HEK293 (cell line): ENCODE measurements at regions not wholly inside any gene's neighbourhood (a gene's known extent, or its start where the extent isn't known, plus 50 kb on each side); places are given as distances from the start of the nearest gene placed in this dataset.

ENCODE experiments used
- CTCF ChIA-PET: fragments of 350-600 bp; formaldehyde crosslinking; extraction: SDS; loops from one replicate; lab custom pipeline; 2021; ENCODE audit warnings: antibody characterized with exemption; lab: Yijun Ruan, JAX
- POLR2A ChIA-PET: fragments of 300-600 bp; formaldehyde crosslinking; extraction: SDS; loops from one replicate; lab custom pipeline; 2020; ENCODE audit warnings: antibody characterized with exemption, inconsistent platforms; lab: Yijun Ruan, JAX
- H3K27ac ChIP-seq: fragments of 200-500 bp; sonication (Bioruptor generic); 2 replicates; pipeline ENCODE4 v1.5.1; 2014; ENCODE audit warnings: low read depth, low read length, control low read depth, inconsistent platforms; ENCODE audit errors: extremely low read depth
- H3K36me3 ChIP-seq, 2 experiments: fragments of 200-500 bp in 1 of 2; sonication (Bioruptor generic) in 1 of 2; 1 replicate in 1 of 2; 2 replicates in 1 of 2; pipeline ENCODE4 v1.5.1; 2014 to 2017; ENCODE audit warnings: inconsistent platforms in 2 of 2, low read length in 2 of 2; ENCODE audit not compliant: control insufficient read depth in 2 of 2, insufficient read depth in 1 of 2
- H3K4me1 ChIP-seq: fragments of 200-500 bp; sonication (Bioruptor generic); 2 replicates; pipeline ENCODE4 v1.5.1; 2014; ENCODE audit warnings: mild to moderate bottlenecking, low read length, inconsistent platforms; ENCODE audit not compliant: control insufficient read depth, insufficient read depth
- H3K4me3 ChIP-seq: 2 replicates; pipeline ENCODE4 v1.5.1; 2011; ENCODE audit warnings: low read depth, mild to moderate bottlenecking, control low read depth, low read length, moderate library complexity
- H3K9me3 ChIP-seq: fragments of 200-500 bp; sonication (Bioruptor generic); 2 replicates; pipeline ENCODE4 v1.5.1; 2014; ENCODE audit warnings: low read depth, low read length, inconsistent platforms; ENCODE audit not compliant: control insufficient read depth, insufficient read depth
- GFI1B ChIP-seq: fragments of 450-650 bp; formaldehyde crosslinking; IDR thresholded peaks from 2 replicates; pipeline ENCODE4 v1.5.1; 2016; ENCODE audit warnings: missing biosample characterization, missing genetic modification characterization
- IKZF3 ChIP-seq: fragments of 450-650 bp; IDR thresholded peaks from 2 replicates; pipeline ENCODE4 v1.5.0; 2018; ENCODE audit warnings: missing biosample characterization, mild to moderate bottlenecking, missing genetic modification characterization, moderate library complexity
- TRIM28 ChIP-seq: IDR thresholded peaks from 2 replicates; pipeline ENCODE4 v1.6.1; 2011; ENCODE audit warnings: low read length, control low read depth, borderline replicate concordance
- WT1 ChIP-seq: fragments of 450-650 bp; formaldehyde crosslinking; IDR thresholded peaks from 2 replicates; pipeline ENCODE4 v1.5.1; 2016; ENCODE audit warnings: missing biosample characterization, missing genetic modification characterization
- YY1 ChIP-seq: fragments of 450-650 bp; formaldehyde crosslinking; IDR thresholded peaks from 2 replicates; pipeline ENCODE4 v1.5.1; 2018; ENCODE audit warnings: missing biosample characterization, missing genetic modification characterization
- ZNF155 ChIP-seq: fragments of 450-650 bp; formaldehyde crosslinking; IDR thresholded peaks from 2 replicates; pipeline ENCODE4 v1.5.1; 2016; ENCODE audit warnings: missing biosample characterization, missing genetic modification characterization
- ZNF274 ChIP-seq, 2 experiments: fragments of 200-500 bp in 1 of 2; fragments of 450-650 bp in 1 of 2; sonication (Bioruptor generic) in 1 of 2; formaldehyde crosslinking in 1 of 2; IDR thresholded peaks; 2 replicates each; pipeline versions ENCODE4 v1.5.1 to v1.6.1; 2014 to 2016; ENCODE audit warnings: borderline replicate concordance in 1 of 2, inconsistent platforms in 1 of 2, low read length in 1 of 2, missing biosample characterization in 1 of 2, missing genetic modification characterization in 1 of 2
- ZNF292 ChIP-seq: fragments of 450-650 bp; formaldehyde crosslinking; IDR thresholded peaks from 2 replicates; pipeline ENCODE4 v1.5.1; 2016; ENCODE audit warnings: low read depth, missing biosample characterization, missing genetic modification characterization, borderline replicate concordance
- ZNF391 ChIP-seq: fragments of 450-650 bp; formaldehyde crosslinking; IDR thresholded peaks from 2 replicates; pipeline ENCODE4 v1.5.1; 2016; ENCODE audit warnings: low read depth, missing biosample characterization, missing genetic modification characterization, borderline replicate concordance
- ZNF560 ChIP-seq: fragments of 450-650 bp; formaldehyde crosslinking; IDR thresholded peaks from 2 replicates; pipeline ENCODE4 v1.5.1; 2017; ENCODE audit warnings: missing biosample characterization, missing genetic modification characterization, borderline replicate concordance
- ZNF621 ChIP-seq: fragments of 450-650 bp; formaldehyde crosslinking; IDR thresholded peaks from 2 replicates; pipeline ENCODE4 v1.5.1; 2017; ENCODE audit warnings: missing biosample characterization, missing genetic modification characterization
- ZNF654 ChIP-seq: fragments of 450-650 bp; formaldehyde crosslinking; IDR thresholded peaks from 2 replicates; pipeline ENCODE4 v1.5.1; 2016; ENCODE audit warnings: low read depth, missing biosample characterization, missing genetic modification characterization
- ZNF707 ChIP-seq: fragments of 450-650 bp; formaldehyde crosslinking; IDR thresholded peaks from 2 replicates; pipeline ENCODE4 v1.5.1; 2016; ENCODE audit warnings: missing biosample characterization, missing genetic modification characterization
- TF ChIP-seq, protein P1 (sequence below): fragments of 450-650 bp; formaldehyde crosslinking; IDR thresholded peaks from 2 replicates; pipeline ENCODE4 v1.5.1; 2016; ENCODE audit warnings: missing biosample characterization, missing genetic modification characterization
- TF ChIP-seq, protein P2 (sequence below): fragments of 450-650 bp; formaldehyde crosslinking; IDR thresholded peaks from 2 replicates; pipeline ENCODE4 v1.5.1; 2017; ENCODE audit warnings: missing biosample characterization, mild to moderate bottlenecking, missing genetic modification characterization, moderate library complexity
- TF ChIP-seq, protein P3 (sequence below): fragments of 450-650 bp; formaldehyde crosslinking; IDR thresholded peaks from 2 replicates; pipeline ENCODE4 v1.5.1; 2016; ENCODE audit warnings: missing biosample characterization, missing genetic modification characterization
- TF ChIP-seq, protein P4 (sequence below): fragments of 450-650 bp; formaldehyde crosslinking; conservative IDR thresholded peaks from 2 replicates; pipeline ENCODE4 v1.5.1; 2016; ENCODE audit warnings: low read depth, missing biosample characterization, missing genetic modification characterization

DNA sequence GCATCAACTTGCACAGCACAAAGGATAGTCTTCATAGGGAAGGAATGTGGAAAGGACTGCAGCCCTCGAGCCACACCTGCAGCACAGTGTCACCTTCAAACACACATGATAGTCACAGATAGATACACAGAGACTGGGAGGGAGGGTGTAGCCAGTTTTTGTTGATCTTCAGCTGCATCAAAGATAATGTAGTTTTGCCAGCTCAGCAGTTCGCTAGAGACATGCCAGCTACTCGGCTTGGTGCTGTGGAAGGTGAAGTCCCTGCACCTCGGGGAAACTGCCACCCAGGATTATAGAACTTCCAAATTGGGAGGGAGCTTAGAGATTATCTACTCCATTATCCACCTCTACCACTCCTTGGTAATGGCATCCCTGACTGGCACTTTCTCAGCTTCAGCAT, 92.9 kb upstream of the PAK3 start (continued):
- TF ChIP-seq ZNF391 (tag by site-specific recombination) (no peak), GFI1B (tag by site-specific recombination) (no peak), ZNF560 (no peak), YY1 (tag by site-specific recombination) (no peak), WT1 (tag by site-specific recombination) (no peak), ZNF707 (tag by site-specific recombination) (no peak), ZNF621 (no peak), TRIM28 (no peak)
- TF ChIP-seq, protein P1, sequence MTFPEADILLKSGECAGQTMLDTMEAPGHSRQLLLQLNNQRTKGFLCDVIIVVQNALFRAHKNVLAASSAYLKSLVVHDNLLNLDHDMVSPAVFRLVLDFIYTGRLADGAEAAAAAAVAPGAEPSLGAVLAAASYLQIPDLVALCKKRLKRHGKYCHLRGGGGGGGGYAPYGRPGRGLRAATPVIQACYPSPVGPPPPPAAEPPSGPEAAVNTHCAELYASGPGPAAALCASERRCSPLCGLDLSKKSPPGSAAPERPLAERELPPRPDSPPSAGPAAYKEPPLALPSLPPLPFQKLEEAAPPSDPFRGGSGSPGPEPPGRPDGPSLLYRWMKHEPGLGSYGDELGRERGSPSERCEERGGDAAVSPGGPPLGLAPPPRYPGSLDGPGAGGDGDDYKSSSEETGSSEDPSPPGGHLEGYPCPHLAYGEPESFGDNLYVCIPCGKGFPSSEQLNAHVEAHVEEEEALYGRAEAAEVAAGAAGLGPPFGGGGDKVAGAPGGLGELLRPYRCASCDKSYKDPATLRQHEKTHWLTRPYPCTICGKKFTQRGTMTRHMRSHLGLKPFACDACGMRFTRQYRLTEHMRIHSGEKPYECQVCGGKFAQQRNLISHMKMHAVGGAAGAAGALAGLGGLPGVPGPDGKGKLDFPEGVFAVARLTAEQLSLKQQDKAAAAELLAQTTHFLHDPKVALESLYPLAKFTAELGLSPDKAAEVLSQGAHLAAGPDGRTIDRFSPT (tag by site-specific recombination): no peak
- TF ChIP-seq, all 188 proteins: peak for 0

DNA sequence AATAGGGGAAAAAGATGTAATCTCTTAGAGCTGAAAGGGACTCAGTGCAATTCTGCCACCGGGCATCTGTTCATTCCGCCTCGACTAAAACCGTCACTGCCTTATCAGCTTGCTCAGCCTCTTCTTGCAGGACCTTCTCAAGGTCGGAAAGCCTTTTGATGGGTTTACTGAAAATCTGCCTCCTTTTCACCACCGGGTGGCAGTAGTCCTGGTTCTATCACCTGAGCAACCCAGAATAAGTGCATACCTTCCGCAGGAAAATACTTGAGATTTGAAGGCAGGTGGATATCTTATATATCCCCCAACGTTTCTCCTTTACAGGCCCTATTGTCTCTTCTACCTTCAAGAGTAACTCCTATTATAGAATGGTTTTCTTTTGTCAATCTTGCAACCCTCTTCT, 103.4 kb upstream of the PAK3 start:
- no peaks in the 10 kb centered on the region for H3K36me3 ChIP-seq
- no peak overlapping the region for H3K27ac ChIP-seq
- no peaks in the 10 kb centered on the region for H3K4me1 ChIP-seq
- ChIA-PET CTCF (interaction anchor here (0.6 to 1.6 kb wide), 10 partner anchors 9 to 170 kb away, joined by 3 to 9 read pairs (median 4); no protein-coding TSS in a partner anchor), POLR2A (no interaction called here)
- peak; percentile 18; the same call in 1 of the 2 replicates for TF ChIP-seq ZNF654 (tag by site-specific recombination)
- TF ChIP-seq IKZF3 (tag by site-specific recombination): no peak
- H3K9me3 ChIP-seq: no peaks in the 10 kb centered on the region
- no peak overlapping the region for H3K4me3 ChIP-seq

DNA sequence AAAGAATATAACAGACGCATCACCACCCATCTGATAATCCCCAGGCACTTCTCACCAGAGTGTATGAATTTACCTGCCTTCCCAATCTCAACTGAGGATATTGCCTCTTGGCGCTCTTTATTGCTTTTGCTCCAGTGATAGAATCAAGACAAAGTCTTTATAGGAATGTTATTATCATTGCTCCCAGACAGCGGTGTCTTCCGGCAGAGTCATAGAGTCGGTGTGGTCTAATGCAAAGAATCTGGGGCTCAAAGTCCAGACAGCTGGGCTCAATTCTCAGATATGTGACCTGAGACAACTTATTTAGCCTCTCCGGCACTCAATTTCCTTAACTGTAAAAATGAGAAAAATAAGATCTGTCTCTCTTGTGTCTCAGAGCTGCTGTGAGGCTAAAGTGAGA, 106.1 kb upstream of the PAK3 start:
- no peaks in the 10 kb centered on the region for H3K36me3 ChIP-seq
- H3K27ac ChIP-seq: no peak overlapping the region
- H3K9me3 ChIP-seq: no peaks in the 10 kb centered on the region
- CTCF ChIA-PET: interaction anchor here (1.3 to 1.7 kb wide), 2 partner anchors 110 to 255 kb away, joined by 4 to 6 read pairs; no protein-coding TSS in a partner anchor
- H3K4me1 ChIP-seq: no peaks in the 10 kb centered on the region
- POLR2A ChIA-PET: no interaction called here
- TF ChIP-seq, protein P2, sequence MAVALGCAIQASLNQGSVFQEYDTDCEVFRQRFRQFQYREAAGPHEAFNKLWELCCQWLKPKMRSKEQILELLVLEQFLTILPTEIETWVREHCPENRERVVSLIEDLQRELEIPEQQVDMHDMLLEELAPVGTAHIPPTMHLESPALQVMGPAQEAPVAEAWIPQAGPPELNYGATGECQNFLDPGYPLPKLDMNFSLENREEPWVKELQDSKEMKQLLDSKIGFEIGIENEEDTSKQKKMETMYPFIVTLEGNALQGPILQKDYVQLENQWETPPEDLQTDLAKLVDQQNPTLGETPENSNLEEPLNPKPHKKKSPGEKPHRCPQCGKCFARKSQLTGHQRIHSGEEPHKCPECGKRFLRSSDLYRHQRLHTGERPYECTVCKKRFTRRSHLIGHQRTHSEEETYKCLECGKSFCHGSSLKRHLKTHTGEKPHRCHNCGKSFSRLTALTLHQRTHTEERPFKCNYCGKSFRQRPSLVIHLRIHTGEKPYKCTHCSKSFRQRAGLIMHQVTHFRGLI (tag by site-specific recombination): no peak
- TF ChIP-seq ZNF155 (no peak), ZNF274 (IDR thresholded peaks at IDR 0.05; ENCODE audit: low read length) (no peak), ZNF274 (tag by site-specific recombination; IDR thresholded peaks at IDR 0.05; ENCODE audit: borderline replicate concordance) (no peak), ZNF292 (tag by site-specific recombination) (no peak)
- TF ChIP-seq, protein P3, sequence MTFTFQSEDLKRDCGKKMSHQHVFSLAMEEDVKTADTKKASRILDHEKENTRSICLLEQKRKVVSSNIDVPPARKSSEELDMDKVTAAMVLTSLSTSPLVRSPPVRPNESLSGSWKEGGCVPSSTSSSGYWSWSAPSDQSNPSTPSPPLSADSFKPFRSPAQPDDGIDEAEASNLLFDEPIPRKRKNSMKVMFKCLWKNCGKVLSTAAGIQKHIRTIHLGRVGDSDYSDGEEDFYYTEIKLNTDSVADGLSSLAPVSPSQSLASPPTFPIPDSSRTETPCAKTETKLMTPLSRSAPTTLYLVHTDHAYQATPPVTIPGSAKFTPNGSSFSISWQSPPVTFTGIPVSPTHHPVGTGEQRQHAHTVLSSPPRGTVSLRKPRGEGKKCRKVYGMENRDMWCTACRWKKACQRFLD (tag by site-specific recombination): no peak
- TF ChIP-seq, protein P4, sequence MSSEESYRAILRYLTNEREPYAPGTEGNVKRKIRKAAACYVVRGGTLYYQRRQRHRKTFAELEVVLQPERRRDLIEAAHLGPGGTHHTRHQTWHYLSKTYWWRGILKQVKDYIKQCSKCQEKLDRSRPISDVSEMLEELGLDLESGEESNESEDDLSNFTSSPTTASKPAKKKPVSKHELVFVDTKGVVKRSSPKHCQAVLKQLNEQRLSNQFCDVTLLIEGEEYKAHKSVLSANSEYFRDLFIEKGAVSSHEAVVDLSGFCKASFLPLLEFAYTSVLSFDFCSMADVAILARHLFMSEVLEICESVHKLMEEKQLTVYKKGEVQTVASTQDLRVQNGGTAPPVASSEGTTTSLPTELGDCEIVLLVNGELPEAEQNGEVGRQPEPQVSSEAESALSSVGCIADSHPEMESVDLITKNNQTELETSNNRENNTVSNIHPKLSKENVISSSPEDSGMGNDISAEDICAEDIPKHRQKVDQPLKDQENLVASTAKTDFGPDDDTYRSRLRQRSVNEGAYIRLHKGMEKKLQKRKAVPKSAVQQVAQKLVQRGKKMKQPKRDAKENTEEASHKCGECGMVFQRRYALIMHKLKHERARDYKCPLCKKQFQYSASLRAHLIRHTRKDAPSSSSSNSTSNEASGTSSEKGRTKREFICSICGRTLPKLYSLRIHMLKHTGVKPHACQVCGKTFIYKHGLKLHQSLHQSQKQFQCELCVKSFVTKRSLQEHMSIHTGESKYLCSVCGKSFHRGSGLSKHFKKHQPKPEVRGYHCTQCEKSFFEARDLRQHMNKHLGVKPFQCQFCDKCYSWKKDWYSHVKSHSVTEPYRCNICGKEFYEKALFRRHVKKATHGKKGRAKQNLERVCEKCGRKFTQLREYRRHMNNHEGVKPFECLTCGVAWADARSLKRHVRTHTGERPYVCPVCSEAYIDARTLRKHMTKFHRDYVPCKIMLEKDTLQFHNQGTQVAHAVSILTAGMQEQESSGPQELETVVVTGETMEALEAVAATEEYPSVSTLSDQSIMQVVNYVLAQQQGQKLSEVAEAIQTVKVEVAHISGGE (tag by site-specific recombination): no peak
- TF ChIP-seq, all 188 proteins: peak for 0
- H3K4me3 ChIP-seq: no peak overlapping the region
